Liver (tissue), 8 donors: ENCODE measurements at regions not wholly inside any gene's neighbourhood (a gene's known extent, or its start where the extent isn't known, plus 50 kb on each side); places are given as distances from the start of the nearest gene placed in this dataset.

Source experiments
- DNase-seq: peaks from one replicate; pipeline ENCODE4 v3.0.0-alpha.2; 2017; ENCODE audit warnings: low spot score
- H3K27ac ChIP-seq, 2 donors: one replicate each; pipeline ENCODE4 v1.7.0; 2013; ENCODE audit warnings: inconsistent platforms in 2 of 2, low read length in 2 of 2, control low read depth in 1 of 2, low read depth in 1 of 2, mild to moderate bottlenecking in 1 of 2
- H3K27me3 ChIP-seq, 4 donors: one replicate each; pipeline versions ENCODE4 v1.6.1 to v1.7.0; 2013; ENCODE audit warnings: low read length in 3 of 4, inconsistent platforms in 1 of 4, mild to moderate bottlenecking in 1 of 4, moderate library complexity in 1 of 4; ENCODE audit not compliant: control insufficient read depth in 4 of 4, insufficient read depth in 4 of 4
- H3K36me3 ChIP-seq, 4 donors: one replicate each; pipeline versions ENCODE4 v1.6.1 to v1.7.0; 2013; ENCODE audit warnings: low read length in 3 of 4, mild to moderate bottlenecking in 3 of 4, low read depth in 1 of 4, moderate library complexity in 1 of 4; ENCODE audit not compliant: control insufficient read depth in 4 of 4, insufficient read depth in 3 of 4
- H3K4me1 ChIP-seq, 4 donors: one replicate each; pipeline versions ENCODE4 v1.6.1 to v1.7.0; 2013; ENCODE audit warnings: low read length in 3 of 4, mild to moderate bottlenecking in 3 of 4, moderate library complexity in 1 of 4; ENCODE audit not compliant: control insufficient read depth in 4 of 4, insufficient read depth in 4 of 4
- H3K4me3 ChIP-seq, 3 donors: one replicate each; pipeline versions ENCODE4 v1.6.1 to v1.7.0; 2013; ENCODE audit warnings: low read length in 3 of 3, control low read depth in 1 of 3, low read depth in 1 of 3, mild to moderate bottlenecking in 1 of 3
- H3K9ac ChIP-seq, 2 donors: one replicate each; pipeline ENCODE4 v1.7.0; 2013; ENCODE audit warnings: low read length in 2 of 2, mild to moderate bottlenecking in 2 of 2, moderate library complexity in 2 of 2, control low read depth in 1 of 2, low read depth in 1 of 2
- H3K9me3 ChIP-seq, 4 donors: one replicate each; pipeline versions ENCODE4 v1.6.1 to v1.7.0; 2013; ENCODE audit warnings: low read length in 3 of 4; ENCODE audit not compliant: control insufficient read depth in 4 of 4
- ATF3 ChIP-seq: IDR thresholded peaks from 2 replicates; pipeline ENCODE4 v1.6.1; 2016; ENCODE audit warnings: antibody characterized with exemption
- CTCF ChIP-seq: fragments of 150-350 bp; IDR thresholded peaks from 2 replicates; pipeline ENCODE4 v1.5.1; 2017; ENCODE audit warnings: improper control_type of control experiment, low read depth, low read length; ENCODE audit not compliant: missing input control
- EGR1 ChIP-seq, 2 donors: IDR thresholded peaks; 2 replicates each; pipeline ENCODE4 v1.6.1; 2016 to 2018; ENCODE audit warnings: antibody characterized with exemption in 2 of 2, low read depth in 2 of 2
- FOXA2 ChIP-seq: IDR thresholded peaks from 2 replicates; pipeline ENCODE4 v1.6.1; 2016; ENCODE audit warnings: antibody characterized with exemption
- GABPA ChIP-seq, 2 donors: IDR thresholded peaks in 1 of 2; conservative IDR thresholded peaks in 1 of 2; 2 replicates each; pipeline ENCODE4 v1.6.1; 2016; ENCODE audit warnings: antibody characterized with exemption in 2 of 2, mild to moderate bottlenecking in 1 of 2, moderate library complexity in 1 of 2
- HNF4A ChIP-seq, 2 donors: conservative IDR thresholded peaks; 2 replicates each; pipeline ENCODE4 v1.6.1; 2016; ENCODE audit warnings: antibody characterized with exemption in 2 of 2, mild to moderate bottlenecking in 2 of 2
- HNF4G ChIP-seq: IDR thresholded peaks from 2 replicates; pipeline ENCODE4 v1.6.1; 2016; ENCODE audit warnings: antibody characterized with exemption
- MAX ChIP-seq: IDR thresholded peaks from 2 replicates; pipeline ENCODE4 v1.6.1; 2016; ENCODE audit warnings: antibody characterized with exemption
- NR2F2 ChIP-seq: IDR thresholded peaks from 2 replicates; pipeline ENCODE4 v1.6.1; 2016; ENCODE audit warnings: antibody characterized with exemption
- RAD21 ChIP-seq, 2 donors: IDR thresholded peaks; 2 replicates each; pipeline ENCODE4 v1.6.1; 2016; ENCODE audit warnings: antibody characterized with exemption in 2 of 2, mild to moderate bottlenecking in 2 of 2
- TAF1 ChIP-seq: conservative IDR thresholded peaks from 2 replicates; pipeline ENCODE4 v1.6.1; 2016; ENCODE audit warnings: antibody characterized with exemption, mild to moderate bottlenecking
- YY1 ChIP-seq: IDR thresholded peaks from 2 replicates; pipeline ENCODE4 v1.6.1; 2016; ENCODE audit warnings: antibody characterized with exemption, mild to moderate bottlenecking
- ZBTB33 ChIP-seq: IDR thresholded peaks from 2 replicates; pipeline ENCODE4 v1.6.1; 2016; ENCODE audit warnings: antibody characterized with exemption
- WGBS: extraction: QIAGEN DNeasy Blood & Tissue Kit; methylation state at CpG from one replicate; pipeline ENCODE4 v1.1.7; 2013; 5-methylcytosine and 5-hydroxymethylcytosine counted together
- donor health status: healthy.
- donor health status: healthy.
- donor health status: healthy.
- donor health status: healthy.
- donor health status: healthy.

- no peak for DNase-seq
- Histone ChIP-seq H3K36me3 (no peaks in the 10 kb centered on the region), H3K27me3 (no peaks in the 10 kb centered on the region), H3K4me1 (peaks cover 0 to 10% (median 4%) of the 10 kb centered on the region in 4 donors), H3K27ac (no peak overlapping the region), H3K9ac (no peak overlapping the region), H3K9me3 (no peaks in the 10 kb centered on the region), H3K4me3 (no peak overlapping the region)
- WGBS, result 86% methylated on average over 4 of the region's 4 CpGs
- TF ChIP-seq GABPA (IDR thresholded peaks at IDR 0.05 in 1 of 2, conservative IDR thresholded peaks at IDR 0.05 in 1 of 2) (no peak), ATF3 (no peak)
These were observed 133.4 kb upstream of the SMAD1 start for GRCh38 chr4:145348291-145348690.

- peaks cover 0 to 7% (median 3%) of the 10 kb centered on the region in 4 donors for H3K4me1 ChIP-seq
- no peak overlapping the region for H3K27ac ChIP-seq
- H3K27me3 ChIP-seq, result no peaks in the 10 kb centered on the region
- no peak for DNase-seq
- H3K9ac ChIP-seq, result no peak overlapping the region
- no peaks in the 10 kb centered on the region for H3K36me3 ChIP-seq
- no peak overlapping the region for H3K4me3 ChIP-seq
- WGBS, result 65% methylated on average over 5 of the region's 5 CpGs
- no peaks in the 10 kb centered on the region for H3K9me3 ChIP-seq
- TF ChIP-seq NR2F2 (peak; percentile 19), MAX (no peak)
These were observed 134.0 kb upstream of the SMAD1 start for GRCh38 chr4:145347684-145348083.

- WGBS, result 95% methylated on average over 25 of the region's 25 CpGs
- no peak overlapping the region for H3K4me3 ChIP-seq
- no peaks in the 10 kb centered on the region for H3K36me3 ChIP-seq
- H3K9me3 ChIP-seq, result no peaks in the 10 kb centered on the region
- DNase-seq, result no peak
- H3K9ac ChIP-seq, result no peak overlapping the region
- no peaks in the 10 kb centered on the region for H3K27me3 ChIP-seq
- no peak for TF ChIP-seq EGR1 (IDR thresholded peaks at IDR 0.05; ENCODE audit: low read depth in 2 of 2)
- no peak overlapping the region for H3K27ac ChIP-seq
- no peaks in the 10 kb centered on the region for H3K4me1 ChIP-seq
These were observed 135.6 kb upstream of the SMAD1 start for GRCh38 chr4:145346081-145346480.

GRCh38 chr4:145345401-145345800 lies 136.3 kb upstream of the SMAD1 start:
- DNase-seq, result no peak
- Histone ChIP-seq H3K4me3 (no peak overlapping the region), H3K4me1 (no peaks in the 10 kb centered on the region), H3K36me3 (no peaks in the 10 kb centered on the region), H3K27ac (no peak overlapping the region), H3K9me3 (no peaks in the 10 kb centered on the region), H3K27me3 (no peaks in the 10 kb centered on the region), H3K9ac (peak overlapping the region in 1 of 2 donors; percentile 6)
- TF ChIP-seq CTCF, result no peak

- Histone ChIP-seq H3K4me3 (no peak overlapping the region), H3K9ac (no peak overlapping the region), H3K36me3 (no peaks in the 10 kb centered on the region), H3K27ac (no peak overlapping the region), H3K9me3 (no peaks in the 10 kb centered on the region), H3K4me1 (peaks cover 0 to 10% (median 1%) of the 10 kb centered on the region in 4 donors), H3K27me3 (no peaks in the 10 kb centered on the region)
- no peak for DNase-seq
- 92% methylated on average over 1 of the region's 1 CpG for WGBS
- no peak for TF ChIP-seq MAX
- TF ChIP-seq FOXA2, result no peak
- no peak for TF ChIP-seq GABPA (IDR thresholded peaks at IDR 0.05 in 1 of 2, conservative IDR thresholded peaks at IDR 0.05 in 1 of 2)
- TF ChIP-seq ATF3, result no peak
- no peak for TF ChIP-seq HNF4A (conservative IDR thresholded peaks at IDR 0.05)
- TF ChIP-seq YY1, result no peak
- no peak for TF ChIP-seq ZBTB33
- no peak for TF ChIP-seq HNF4G
- TF ChIP-seq TAF1, result no peak
- TF ChIP-seq RAD21 (IDR thresholded peaks at IDR 0.05), result no peak
These were observed 140.3 kb upstream of the SMAD1 start for GRCh38 chr4:145341381-145341780.
